HEK293 (cell line): ENCODE measurements at regions not wholly inside any gene's neighbourhood (a gene's known extent, or its start where the extent isn't known, plus 50 kb on each side); places are given as distances from the start of the nearest gene placed in this dataset.

Source experiments
- CTCF ChIP-seq: fragments of 450-650 bp; formaldehyde crosslinking; IDR thresholded peaks from 2 replicates; pipeline ENCODE4 v1.5.1; 2016; ENCODE audit warnings: missing biosample characterization, missing genetic modification characterization
- ZBTB49 ChIP-seq: fragments of 450-650 bp; formaldehyde crosslinking; IDR thresholded peaks from 2 replicates; pipeline ENCODE4 v1.5.1; 2016; ENCODE audit warnings: missing biosample characterization, missing genetic modification characterization, low read depth
- ZFP37 ChIP-seq: fragments of 450-650 bp; formaldehyde crosslinking; IDR thresholded peaks from 2 replicates; pipeline ENCODE4 v1.5.1; 2016; ENCODE audit warnings: missing biosample characterization, missing genetic modification characterization
- ZNF37A ChIP-seq: fragments of 450-650 bp; IDR thresholded peaks from 2 replicates; pipeline ENCODE4 v1.5.1; 2018; ENCODE audit warnings: missing biosample characterization, missing genetic modification characterization
- ZNF394 ChIP-seq: fragments of 450-650 bp; formaldehyde crosslinking; IDR thresholded peaks from 2 replicates; pipeline ENCODE4 v1.5.1; 2016; ENCODE audit warnings: missing biosample characterization, missing genetic modification characterization, mild to moderate bottlenecking, moderate library complexity, borderline replicate concordance
- ZNF488 ChIP-seq: fragments of 450-650 bp; formaldehyde crosslinking; IDR thresholded peaks from 2 replicates; pipeline ENCODE4 v1.5.1; 2016; ENCODE audit warnings: missing biosample characterization, missing genetic modification characterization

GRCh38 chr4:186342582-186342981 lies 76.6 kb downstream of the F11 start:
- TF ChIP-seq CTCF, result no peak
- no peak for TF ChIP-seq ZFP37
- TF ChIP-seq ZNF37A, result no peak
- no peak for TF ChIP-seq ZNF488 (tag by site-specific recombination)
- TF ChIP-seq ZNF394 (tag by site-specific recombination), result no peak
- TF ChIP-seq ZBTB49 (tag by site-specific recombination), result no peak
